H1 (cell line): ENCODE measurements at regions not wholly inside any gene's neighbourhood (a gene's known extent, or its start where the extent isn't known, plus 50 kb on each side); places are given as distances from the start of the nearest gene placed in this dataset.

ENCODE experiments used
- CTCF ChIA-PET: fragments of 300-600 bp; sonication (Branson Sonifier 250); formaldehyde crosslinking; loops from one replicate; lab custom pipeline; 2021; ENCODE audit not compliant: partially characterized antibody; lab: Charles Lee
- POLR2A ChIA-PET: fragments of 300-600 bp; sonication (Branson Sonifier 250); formaldehyde crosslinking; loops from one replicate; lab custom pipeline; 2021; ENCODE audit warnings: inconsistent platforms; ENCODE audit not compliant: partially characterized antibody; lab: Charles Lee
- DNase-seq, 2 experiments: peaks; one replicate each; pipeline versions ENCODE4 v3.0.0 to v3.0.0-alpha.2; 2010 to 2022; ENCODE audit warnings: low spot score in 2 of 2, low read depth in 1 of 2, mixed read lengths in 1 of 2
- FAIRE-seq: peaks from 2 replicates; lab custom pipeline; 2011; peaks lifted over from hg19 to GRCh38; lab: Jason Lieb, UNC
- H2AFZ ChIP-seq: 2 replicates; pipeline ENCODE4 v1.8.1; 2012; ENCODE audit warnings: low read length, inconsistent platforms
- H2AK5ac ChIP-seq: 2 replicates; pipeline ENCODE4 v1.6.1; 2013; ENCODE audit warnings: low read depth, low read length
- H2BK120ac ChIP-seq: replicated peaks from 2 replicates; pipeline ENCODE3; 2013; ENCODE audit warnings: low read depth, low read length, inconsistent platforms
- H2BK12ac ChIP-seq: 2 replicates; pipeline ENCODE4 v1.6.1; 2013; ENCODE audit warnings: low read depth, low read length
- H2BK15ac ChIP-seq: 2 replicates; pipeline ENCODE4 v1.6.1; 2013; ENCODE audit warnings: low read length
- H2BK20ac ChIP-seq: 2 replicates; pipeline ENCODE4 v1.6.1; 2013; ENCODE audit warnings: low read length
- H2BK5ac ChIP-seq: 2 replicates; pipeline ENCODE4 v1.6.1; 2013; ENCODE audit warnings: low read depth, low read length
- H3K14ac ChIP-seq: 2 replicates; pipeline ENCODE4 v1.6.1; 2013; ENCODE audit warnings: inconsistent platforms; ENCODE audit not compliant: insufficient read length
- H3K18ac ChIP-seq: 2 replicates; pipeline ENCODE4 v1.6.1; 2013; ENCODE audit warnings: low read length; ENCODE audit errors: extremely low read depth
- H3K23ac ChIP-seq: 2 replicates; pipeline ENCODE4 v1.6.1; 2013; ENCODE audit warnings: inconsistent platforms; ENCODE audit not compliant: insufficient read length
- H3K23me2 ChIP-seq: 2 replicates; pipeline ENCODE4 v1.6.1; 2013; ENCODE audit warnings: low read depth, low read length
- H3K27ac ChIP-seq: 2 replicates; pipeline ENCODE4 v1.6.1; 2011; ENCODE audit warnings: low read depth, low read length, inconsistent platforms
- H3K27me3 ChIP-seq, 4 experiments: replicated peaks in 1 of 4; 1 replicate in 1 of 4; 2 replicates in 3 of 4; pipeline versions ENCODE4 v1.6.1 to v1.8.1; 2011 to 2013; ENCODE audit warnings: low read length in 3 of 4, mild to moderate bottlenecking in 3 of 4, inconsistent platforms in 2 of 4, mixed read lengths in 2 of 4, moderate library complexity in 1 of 4; ENCODE audit not compliant: control insufficient read depth in 3 of 4, insufficient read depth in 3 of 4; ENCODE audit errors: extremely low read depth in 1 of 4
- H3K36me3 ChIP-seq, 4 experiments: 2 replicates each; pipeline versions ENCODE4 v1.6.1 to v1.8.1; 2011 to 2013; ENCODE audit warnings: mild to moderate bottlenecking in 4 of 4, low read length in 3 of 4, moderate library complexity in 2 of 4, control low read depth in 1 of 4, inconsistent platforms in 1 of 4; ENCODE audit not compliant: insufficient read depth in 4 of 4, control insufficient read depth in 2 of 4
- H3K4ac ChIP-seq: replicated peaks from 2 replicates; pipeline ENCODE3; 2013; ENCODE audit warnings: low read length, low read depth, mixed read lengths, inconsistent platforms; ENCODE audit not compliant: insufficient read length
- H3K4me1 ChIP-seq, 4 experiments: replicated peaks in 1 of 4; 1 replicate in 1 of 4; 2 replicates in 3 of 4; pipeline versions ENCODE4 v1.6.1 to v1.8.1; 2011 to 2013; ENCODE audit warnings: low read length in 3 of 4, inconsistent platforms in 2 of 4, mixed read lengths in 1 of 4; ENCODE audit not compliant: insufficient read depth in 4 of 4, control insufficient read depth in 3 of 4
- H3K4me2 ChIP-seq, 2 experiments: 2 replicates each; pipeline versions ENCODE4 v1.6.1 to v1.8.1; 2011 to 2013; ENCODE audit warnings: low read depth in 2 of 2, low read length in 2 of 2, control low read depth in 1 of 2, inconsistent platforms in 1 of 2, mild to moderate bottlenecking in 1 of 2; ENCODE audit not compliant: insufficient read depth in 1 of 2
- H3K4me3 ChIP-seq, 4 experiments: fragments of 200-600, 300-600 bp in 1 of 4; sonication (generic), shearing (Covaris generic), sonication (Bioruptor Twin) in 1 of 4; 2 replicates each; pipeline versions ENCODE4 v1.5.1 to v1.8.1; 2011 to 2016; ENCODE audit warnings: low read length in 4 of 4, low read depth in 3 of 4, control low read depth in 2 of 4, inconsistent platforms in 2 of 4, mild to moderate bottlenecking in 2 of 4, mixed read lengths in 1 of 4, moderate library complexity in 1 of 4; ENCODE audit not compliant: insufficient read depth in 2 of 4; ENCODE audit errors: extremely low read depth in 1 of 4
- H3K56ac ChIP-seq: replicated peaks from 2 replicates; pipeline ENCODE3; 2013; ENCODE audit warnings: low read depth, mild to moderate bottlenecking, mixed read lengths, low read length, inconsistent platforms; ENCODE audit not compliant: insufficient read length
- H3K79me1 ChIP-seq: 2 replicates; pipeline ENCODE4 v1.6.1; 2013; ENCODE audit warnings: low read depth, low read length, control low read depth
- H3K79me2 ChIP-seq, 2 experiments: 2 replicates each; pipeline versions ENCODE4 v1.6.1 to v1.8.1; 2012 to 2013; ENCODE audit warnings: low read length in 2 of 2, mild to moderate bottlenecking in 2 of 2, inconsistent platforms in 1 of 2; ENCODE audit not compliant: insufficient read depth in 2 of 2, control insufficient read depth in 1 of 2
- H3K9ac ChIP-seq, 4 experiments: replicated peaks in 1 of 4; 1 replicate in 1 of 4; 2 replicates in 3 of 4; pipeline versions ENCODE4 v1.6.1 to v1.8.1; 2011 to 2013; ENCODE audit warnings: low read depth in 3 of 4, low read length in 3 of 4, control low read depth in 2 of 4, mild to moderate bottlenecking in 2 of 4, moderate library complexity in 2 of 4, inconsistent platforms in 1 of 4; ENCODE audit errors: extremely low read depth in 1 of 4
- H3K9me3 ChIP-seq, 2 experiments: 2 replicates each; pipeline versions ENCODE4 v1.6.1 to v1.8.1; 2012 to 2013; ENCODE audit warnings: mild to moderate bottlenecking in 2 of 2, moderate library complexity in 2 of 2, control low read depth in 1 of 2, inconsistent platforms in 1 of 2, low read depth in 1 of 2, low read length in 1 of 2, mixed read lengths in 1 of 2; ENCODE audit not compliant: insufficient read depth in 2 of 2
- H4K20me1 ChIP-seq, 2 experiments: replicated peaks in 1 of 2; 2 replicates each; pipeline versions ENCODE3 to v1.8.1; 2011 to 2013; ENCODE audit warnings: inconsistent platforms in 2 of 2, low read length in 2 of 2, mild to moderate bottlenecking in 1 of 2; ENCODE audit not compliant: insufficient read depth in 2 of 2, control insufficient read depth in 1 of 2
- H4K5ac ChIP-seq: 2 replicates; pipeline ENCODE4 v1.6.1; 2013; ENCODE audit warnings: low read length, low read depth, mixed read lengths, inconsistent platforms; ENCODE audit not compliant: insufficient read length
- H4K8ac ChIP-seq: 2 replicates; pipeline ENCODE4 v1.8.0; 2013; ENCODE audit warnings: mild to moderate bottlenecking, moderate library complexity, low read length, inconsistent platforms; ENCODE audit not compliant: insufficient read depth; ENCODE audit errors: extremely low read depth
- H4K91ac ChIP-seq: replicated peaks from 2 replicates; pipeline ENCODE3; 2013; ENCODE audit warnings: low read length, mixed read lengths, inconsistent platforms; ENCODE audit not compliant: insufficient read length
- BRCA1 ChIP-seq: IDR thresholded peaks from 2 replicates; pipeline ENCODE4 v1.6.1; 2012; ENCODE audit warnings: low read depth, low read length, improper control_type of control experiment
- CHD1 ChIP-seq: IDR thresholded peaks from 2 replicates; pipeline ENCODE4 v1.6.1; 2012; ENCODE audit warnings: low read depth, low read length, improper control_type of control experiment
- CTBP2 ChIP-seq: IDR thresholded peaks from 2 replicates; pipeline ENCODE4 v1.7.0; 2011; ENCODE audit warnings: borderline replicate concordance, mild to moderate bottlenecking, moderate library complexity, mixed read lengths, low read length; ENCODE audit not compliant: insufficient read depth, insufficient read length
- GTF2F1 ChIP-seq: IDR thresholded peaks from 2 replicates; pipeline ENCODE4 v1.6.1; 2012; ENCODE audit warnings: low read depth, low read length, improper control_type of control experiment, borderline replicate concordance
- KDM5A ChIP-seq: fragments of 200-600 bp; IDR thresholded peaks from 2 replicates; pipeline ENCODE4 v1.7.1; 2012; ENCODE audit warnings: mild to moderate bottlenecking, low read length, inconsistent platforms, mixed read lengths
- MAFK ChIP-seq: IDR thresholded peaks from 2 replicates; pipeline ENCODE4 v1.6.1; 2012; ENCODE audit warnings: low read depth, mild to moderate bottlenecking, improper control_type of control experiment, low read length
- POLR2A ChIP-seq, 2 experiments: IDR thresholded peaks; 1 replicate in 1 of 2; 2 replicates in 1 of 2; pipeline ENCODE4 v1.6.1; 2011; ENCODE audit warnings: low read depth in 2 of 2, low read length in 2 of 2, mild to moderate bottlenecking in 2 of 2; ENCODE audit errors: control extremely low read depth in 1 of 2
- RAD21 ChIP-seq, 2 experiments: IDR thresholded peaks in 1 of 2; conservative IDR thresholded peaks in 1 of 2; 2 replicates each; pipeline ENCODE4 v1.6.1; 2011; ENCODE audit warnings: low read depth in 2 of 2, low read length in 2 of 2, improper control_type of control experiment in 1 of 2, inconsistent platforms in 1 of 2, mild to moderate bottlenecking in 1 of 2, moderate library complexity in 1 of 2
- SP1 ChIP-seq: IDR thresholded peaks from 2 replicates; pipeline ENCODE4 v1.6.1; 2011; ENCODE audit warnings: low read depth, low read length
- TBP ChIP-seq: IDR thresholded peaks from 2 replicates; pipeline ENCODE4 v1.6.1; 2011; ENCODE audit warnings: low read depth, low read length, improper control_type of control experiment
- TEAD4 ChIP-seq: IDR thresholded peaks from 2 replicates; pipeline ENCODE4 v1.6.1; 2012; ENCODE audit warnings: low read depth, low read length, inconsistent platforms, mixed read lengths
- WGBS, 2 experiments: shearing (Covaris generic) in 1 of 2; methylation state at CpG; one replicate each; pipeline versions ENCODE4 v1.1.6 to v1.1.7; 2013 to 2015; ENCODE audit warnings: low lambda C conversion rate in 2 of 2, mixed read lengths in 2 of 2, inconsistent platforms in 1 of 2, low coverage in 1 of 2, missing lambda C conversion rate in 1 of 2; ENCODE audit not compliant: insufficient replicate concordance in 2 of 2, insufficient coverage in 1 of 2, insufficient read length in 1 of 2; ENCODE audit errors: extremely low coverage in 1 of 2, missing lambda C conversion rate in 1 of 2; 5-methylcytosine and 5-hydroxymethylcytosine counted together
- TF ChIP-seq, protein P1 (sequence below), 3 experiments: IDR thresholded peaks; 1 replicate in 2 of 3; 2 replicates in 1 of 3; pipeline versions ENCODE4 v1.5.1 to v1.6.1; 2011; ENCODE audit warnings: low read length in 3 of 3, mild to moderate bottlenecking in 3 of 3, inconsistent platforms in 2 of 3, low read depth in 1 of 3, moderate library complexity in 1 of 3; ENCODE audit not compliant: insufficient read depth in 1 of 3; ENCODE audit errors: control extremely low read depth in 1 of 3

DNA sequence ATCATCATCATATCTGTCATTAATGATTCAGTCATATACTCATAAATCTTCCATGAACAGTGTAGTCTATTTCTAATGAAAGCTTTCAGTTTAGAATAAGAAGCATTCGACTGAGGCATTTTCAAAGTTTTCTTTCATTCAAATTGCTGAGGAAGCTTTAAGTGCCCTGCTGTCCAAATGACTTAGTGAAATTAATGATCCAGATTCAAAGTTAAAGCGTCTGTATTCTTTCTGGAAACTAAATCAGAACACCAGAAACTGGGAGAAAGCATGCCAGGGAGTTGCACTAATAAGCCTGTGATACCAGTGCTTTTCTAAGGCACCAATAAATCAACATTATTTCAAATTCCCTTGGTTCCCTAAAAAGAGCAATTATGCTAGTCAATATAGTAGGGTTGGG is 367.8 kb upstream of the ANO5 start (continued):
- no peak for TF ChIP-seq BRCA1

DNA sequence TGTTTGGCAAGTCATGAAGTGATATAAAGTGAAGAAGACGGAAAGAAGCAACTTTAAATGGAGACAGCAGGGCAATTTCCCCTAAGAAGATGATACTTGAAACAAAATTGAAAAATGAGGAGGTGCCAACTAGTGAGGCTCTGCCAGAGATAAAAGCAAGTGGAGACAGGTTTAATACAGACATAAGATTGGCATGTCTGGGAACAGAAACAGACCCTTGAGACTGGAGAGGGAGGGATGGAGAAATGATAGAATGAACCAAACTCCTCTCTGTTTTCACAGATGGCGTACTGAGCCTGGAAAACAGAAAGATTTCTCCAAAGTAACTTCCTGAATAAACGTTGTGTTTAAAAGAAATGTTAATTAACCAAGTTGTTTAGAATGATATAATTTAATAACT is 354.5 kb upstream of the ANO5 start:
- H2BK120ac ChIP-seq: no peak overlapping the region
- no peak overlapping the region for H2BK15ac ChIP-seq
- no peaks in the 10 kb centered on the region for H3K79me1 ChIP-seq
- H3K4me1 ChIP-seq: no peaks in the 10 kb centered on the region
- no peaks in the 10 kb centered on the region for H3K27me3 ChIP-seq
- H3K14ac ChIP-seq: no peak overlapping the region
- H2BK20ac ChIP-seq: no peak overlapping the region
- H3K27ac ChIP-seq: no peak overlapping the region
- H3K18ac ChIP-seq: no peak overlapping the region
- no peak overlapping the region for H3K4ac ChIP-seq
- ChIA-PET POLR2A (no interaction called here), CTCF (no interaction called here)
- H3K36me3 ChIP-seq: no peaks in the 10 kb centered on the region
- H2AK5ac ChIP-seq: no peak overlapping the region
- no peak overlapping the region for H3K4me3 ChIP-seq
- no peak overlapping the region for H4K5ac ChIP-seq
- no peak overlapping the region for H3K23ac ChIP-seq
- no peak overlapping the region for H4K8ac ChIP-seq
- FAIRE-seq (no peak), DNase-seq (no peak)
- no peak overlapping the region for H2AFZ ChIP-seq
- H3K9me3 ChIP-seq: no peaks in the 10 kb centered on the region
- 80% methylated on average over 3 of the region's 3 CpGs; no CpG with 5 or more reads in 1 of the 2 experiments for WGBS, 2 experiments
- H4K91ac ChIP-seq: no peak overlapping the region
- H3K4me2 ChIP-seq: no peak overlapping the region
- H2BK12ac ChIP-seq: no peak overlapping the region
- H3K79me2 ChIP-seq: no peaks in the 10 kb centered on the region
- H3K23me2 ChIP-seq: no peaks in the 10 kb centered on the region
- H4K20me1 ChIP-seq: no peaks in the 10 kb centered on the region
- H3K9ac ChIP-seq: no peak overlapping the region
- H2BK5ac ChIP-seq: no peak overlapping the region
- H3K56ac ChIP-seq: no peak overlapping the region
- TF ChIP-seq RAD21 (IDR thresholded peaks at IDR 0.05 in 1 of 2, conservative IDR thresholded peaks at IDR 0.05 in 1 of 2; ENCODE audit: low read depth in 2 of 2, low read length in 2 of 2) (no peak), CTBP2 (no peak), CHD1 (no peak), TBP (no peak), POLR2A (IDR thresholded peaks at IDR 0.05; ENCODE audit: control extremely low read depth in 1 of 2, low read depth in 2 of 2, low read length in 2 of 2) (no peak), GTF2F1 (no peak), TEAD4 (no peak), MAFK (no peak), SP1 (no peak), KDM5A (no peak)
- TF ChIP-seq, protein P1, sequence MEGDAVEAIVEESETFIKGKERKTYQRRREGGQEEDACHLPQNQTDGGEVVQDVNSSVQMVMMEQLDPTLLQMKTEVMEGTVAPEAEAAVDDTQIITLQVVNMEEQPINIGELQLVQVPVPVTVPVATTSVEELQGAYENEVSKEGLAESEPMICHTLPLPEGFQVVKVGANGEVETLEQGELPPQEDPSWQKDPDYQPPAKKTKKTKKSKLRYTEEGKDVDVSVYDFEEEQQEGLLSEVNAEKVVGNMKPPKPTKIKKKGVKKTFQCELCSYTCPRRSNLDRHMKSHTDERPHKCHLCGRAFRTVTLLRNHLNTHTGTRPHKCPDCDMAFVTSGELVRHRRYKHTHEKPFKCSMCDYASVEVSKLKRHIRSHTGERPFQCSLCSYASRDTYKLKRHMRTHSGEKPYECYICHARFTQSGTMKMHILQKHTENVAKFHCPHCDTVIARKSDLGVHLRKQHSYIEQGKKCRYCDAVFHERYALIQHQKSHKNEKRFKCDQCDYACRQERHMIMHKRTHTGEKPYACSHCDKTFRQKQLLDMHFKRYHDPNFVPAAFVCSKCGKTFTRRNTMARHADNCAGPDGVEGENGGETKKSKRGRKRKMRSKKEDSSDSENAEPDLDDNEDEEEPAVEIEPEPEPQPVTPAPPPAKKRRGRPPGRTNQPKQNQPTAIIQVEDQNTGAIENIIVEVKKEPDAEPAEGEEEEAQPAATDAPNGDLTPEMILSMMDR (IDR thresholded peaks at IDR 0.05; ENCODE audit: control extremely low read depth in 1 of 3, insufficient read depth in 1 of 3, low read depth in 1 of 3, low read length in 3 of 3): no peak
